Mesothelial cell of epicardium (in vitro differentiated cells): ENCODE measurements at regions not wholly inside any gene's neighbourhood (a gene's known extent, or its start where the extent isn't known, plus 50 kb on each side); places are given as distances from the start of the nearest gene placed in this dataset.
"Not testable (repeated sequence)": the region's sequence is repeated elsewhere in the genome, so short reads cannot be mapped to it uniquely, and the experiment has no call there.

Source experiments
- DNase-seq, 2 experiments: peaks; one replicate each; pipeline ENCODE4 v3.0.0; 2021; ENCODE audit warnings: low spot score in 2 of 2; ENCODE audit not compliant: unreplicated experiment in 2 of 2
- H3K27ac Mint-ChIP-seq: 2 replicates; pipeline ENCODE4 v1.8.0; 2021; ENCODE audit warnings: mixed read lengths
- H3K27me3 Mint-ChIP-seq: 2 replicates; pipeline ENCODE4 v1.8.0; 2021; ENCODE audit warnings: low read depth, mixed read lengths
- H3K36me3 Mint-ChIP-seq: 2 replicates; pipeline ENCODE4 v1.8.0; 2021; ENCODE audit warnings: mixed read lengths
- H3K4me1 Mint-ChIP-seq: 2 replicates; pipeline ENCODE4 v1.8.0; 2021; ENCODE audit warnings: mixed read lengths
- H3K4me3 Mint-ChIP-seq: 2 replicates; pipeline ENCODE4 v1.8.0; 2021; ENCODE audit warnings: mild to moderate bottlenecking, moderate library complexity, mixed read lengths
- H3K9me3 Mint-ChIP-seq: 2 replicates; pipeline ENCODE4 v1.8.0; 2021; ENCODE audit warnings: mixed read lengths
- CTCF ChIP-seq: fragments of 200-600 bp; sonication (generic); IDR thresholded peaks from one replicate; pipeline ENCODE4 v1.5.0; 2021; ENCODE audit warnings: antibody characterized with exemption; ENCODE audit not compliant: unreplicated experiment

DNA sequence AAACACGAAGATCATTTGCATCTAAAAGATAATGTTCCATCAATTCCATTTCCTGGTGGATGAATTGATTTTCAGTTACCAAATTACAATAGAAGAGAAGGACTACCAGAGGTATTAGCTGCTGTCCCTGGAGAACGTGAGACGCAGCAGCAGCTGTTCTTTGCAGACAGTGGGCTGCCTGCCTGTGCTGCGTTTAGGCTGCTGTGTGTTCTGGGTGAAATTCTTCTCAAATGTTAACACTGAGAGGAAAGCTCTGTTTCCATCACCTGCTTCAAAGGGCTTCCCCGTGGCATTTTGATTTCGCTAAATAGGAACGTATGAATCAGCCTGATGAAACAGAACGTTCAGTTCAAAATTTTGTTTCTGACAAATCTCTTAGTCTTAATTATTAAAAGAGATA lies 362.2 kb downstream of the C6orf118 start:
- Mint-ChIP-seq H3K27ac (no peak overlapping the region), H3K4me3 (no peak overlapping the region), H3K27me3 (no peaks in the 10 kb centered on the region), H3K36me3 (no peaks in the 10 kb centered on the region), H3K4me1 (no peaks in the 10 kb centered on the region), H3K9me3 (peaks cover 8% of the 10 kb centered on the region)
- no peak for DNase-seq
- no peak for TF ChIP-seq CTCF

DNA sequence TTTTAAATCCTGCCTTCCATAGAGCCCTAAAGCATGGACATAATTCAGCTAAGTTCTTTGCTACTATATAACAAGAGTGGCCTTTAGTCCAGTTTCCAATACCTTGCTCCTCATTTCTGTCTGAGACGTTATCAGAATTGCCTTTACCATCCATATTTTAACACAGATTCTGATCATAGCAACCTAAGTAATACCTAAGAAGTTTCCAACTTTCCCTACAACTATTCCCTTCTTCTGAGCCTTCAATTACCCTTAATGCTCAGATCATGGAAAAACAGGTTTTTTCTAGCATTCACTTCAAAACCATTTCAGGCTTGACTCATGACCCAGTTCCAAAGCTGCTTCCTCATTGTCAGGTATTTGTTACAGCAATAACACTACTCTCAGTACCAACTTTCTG lies 367.1 kb downstream of the C6orf118 start:
- DNase-seq: no peak
- TF ChIP-seq CTCF: no peak
- peaks cover 17% of the 10 kb centered on the region for H3K9me3 Mint-ChIP-seq
- H3K4me1 Mint-ChIP-seq: no peaks in the 10 kb centered on the region
- H3K4me3 Mint-ChIP-seq: no peak overlapping the region
- H3K27me3 Mint-ChIP-seq: no peaks in the 10 kb centered on the region
- H3K36me3 Mint-ChIP-seq: no peaks in the 10 kb centered on the region
- H3K27ac Mint-ChIP-seq: no peak overlapping the region

- H3K4me3 Mint-ChIP-seq, H3K36me3 Mint-ChIP-seq, H3K9me3 Mint-ChIP-seq, H3K27me3 Mint-ChIP-seq, H3K4me1 Mint-ChIP-seq, H3K27ac Mint-ChIP-seq, DNase-seq: not testable (repeated sequence)
Measured at GRCh38 chr6:164933238-164933794, 376.1 kb downstream of the C6orf118 start.

DNA sequence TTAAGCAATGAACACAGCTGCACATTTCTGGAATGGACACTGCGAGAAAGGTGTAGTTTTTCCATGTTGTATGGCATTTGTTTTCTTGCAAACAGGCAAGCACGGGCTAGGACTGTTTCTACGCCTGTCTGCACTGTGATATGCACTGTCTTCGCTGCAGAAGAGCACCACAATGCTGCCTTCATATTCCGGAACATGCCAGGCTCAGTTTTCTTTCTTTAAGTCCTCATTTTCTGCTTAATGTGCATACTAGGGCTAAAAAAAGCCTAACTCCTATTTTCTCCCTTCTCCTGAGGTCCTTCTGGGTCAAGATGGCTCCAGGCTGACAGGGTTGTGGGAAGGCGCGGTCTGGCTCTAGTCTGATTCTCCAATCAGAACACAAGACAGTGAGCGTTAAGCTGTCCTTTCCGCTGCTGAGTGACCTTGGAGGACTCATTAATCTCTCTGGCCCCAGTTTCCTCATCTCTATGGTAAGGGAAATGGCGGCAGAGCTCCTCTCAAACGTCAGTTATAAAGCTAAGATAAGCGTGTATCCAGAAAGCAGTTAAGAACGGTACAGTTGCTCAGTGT lies 379.9 kb downstream of the C6orf118 start:
- Mint-ChIP-seq H3K27ac (no peak overlapping the region), H3K4me1 (no peaks in the 10 kb centered on the region), H3K27me3 (no peaks in the 10 kb centered on the region), H3K36me3 (no peaks in the 10 kb centered on the region), H3K9me3 (peaks cover 5% of the 10 kb centered on the region), H3K4me3 (no peak overlapping the region)
- no peak for DNase-seq
- TF ChIP-seq CTCF: no peak

GRCh38 chr6:164928728-164929407 lies 380.5 kb downstream of the C6orf118 start:
- TF ChIP-seq CTCF: no peak
- H3K4me3 Mint-ChIP-seq: no peak overlapping the region
- H3K27ac Mint-ChIP-seq: no peak overlapping the region
- H3K9me3 Mint-ChIP-seq: peaks cover 5% of the 10 kb centered on the region
- no peaks in the 10 kb centered on the region for H3K4me1 Mint-ChIP-seq
- no peaks in the 10 kb centered on the region for H3K27me3 Mint-ChIP-seq
- no peaks in the 10 kb centered on the region for H3K36me3 Mint-ChIP-seq
- DNase-seq: no peak

GRCh38 chr6:164928057-164928727 lies 381.2 kb downstream of the C6orf118 start:
- Mint-ChIP-seq H3K4me1 (no peaks in the 10 kb centered on the region), H3K36me3 (no peaks in the 10 kb centered on the region), H3K9me3 (peaks cover 5% of the 10 kb centered on the region), H3K27me3 (no peaks in the 10 kb centered on the region), H3K27ac (no peak overlapping the region), H3K4me3 (no peak overlapping the region)
- TF ChIP-seq CTCF: no peak
- no peak for DNase-seq
